H1 (cell line): ENCODE measurements at regions not wholly inside any gene's neighbourhood (a gene's known extent, or its start where the extent isn't known, plus 50 kb on each side); places are given as distances from the start of the nearest gene placed in this dataset.

Experiments
- BCL11A ChIP-seq, 2 experiments: IDR thresholded peaks; one replicate each; pipeline ENCODE4 v1.6.1; 2011; ENCODE audit warnings: low read depth in 2 of 2, low read length in 2 of 2, mild to moderate bottlenecking in 2 of 2
- CTBP2 ChIP-seq: IDR thresholded peaks from 2 replicates; pipeline ENCODE4 v1.7.0; 2011; ENCODE audit warnings: borderline replicate concordance, mild to moderate bottlenecking, moderate library complexity, mixed read lengths, low read length; ENCODE audit not compliant: insufficient read depth, insufficient read length
- GTF2F1 ChIP-seq: IDR thresholded peaks from 2 replicates; pipeline ENCODE4 v1.6.1; 2012; ENCODE audit warnings: low read depth, low read length, improper control_type of control experiment, borderline replicate concordance
- JUN ChIP-seq: IDR thresholded peaks from 2 replicates; pipeline ENCODE4 v1.6.1; 2011; ENCODE audit warnings: low read depth, mild to moderate bottlenecking, improper control_type of control experiment, low read length
- JUND ChIP-seq: IDR thresholded peaks from 2 replicates; pipeline ENCODE4 v1.6.1; 2011; ENCODE audit warnings: mild to moderate bottlenecking, improper control_type of control experiment, low read length
- KDM4A ChIP-seq: IDR thresholded peaks from one replicate; pipeline ENCODE4 v1.7.1; 2012; ENCODE audit warnings: low read depth, mild to moderate bottlenecking, moderate library complexity, low read length, inconsistent platforms; ENCODE audit not compliant: severe bottlenecking
- NRF1 ChIP-seq: IDR thresholded peaks from 2 replicates; pipeline ENCODE4 v1.6.1; 2011; ENCODE audit warnings: mild to moderate bottlenecking, low read depth, low read length, improper control_type of control experiment
- TBP ChIP-seq: IDR thresholded peaks from 2 replicates; pipeline ENCODE4 v1.6.1; 2011; ENCODE audit warnings: low read depth, low read length, improper control_type of control experiment
- TCF12 ChIP-seq: IDR thresholded peaks from 2 replicates; pipeline ENCODE4 v1.6.1; 2011; ENCODE audit warnings: low read depth, mild to moderate bottlenecking, low read length
- TF ChIP-seq, protein P1 (sequence below): fragments of 300-600 bp; sonication (generic); IDR thresholded peaks from 2 replicates; pipeline ENCODE4 v1.7.1; 2012; ENCODE audit warnings: low read length, moderate library complexity, mild to moderate bottlenecking, inconsistent platforms; ENCODE audit not compliant: insufficient replicate concordance
- TF ChIP-seq, protein P2 (sequence below): IDR thresholded peaks from 2 replicates; pipeline ENCODE4 v1.6.1; 2011; ENCODE audit warnings: low read length, improper control_type of control experiment

DNA sequence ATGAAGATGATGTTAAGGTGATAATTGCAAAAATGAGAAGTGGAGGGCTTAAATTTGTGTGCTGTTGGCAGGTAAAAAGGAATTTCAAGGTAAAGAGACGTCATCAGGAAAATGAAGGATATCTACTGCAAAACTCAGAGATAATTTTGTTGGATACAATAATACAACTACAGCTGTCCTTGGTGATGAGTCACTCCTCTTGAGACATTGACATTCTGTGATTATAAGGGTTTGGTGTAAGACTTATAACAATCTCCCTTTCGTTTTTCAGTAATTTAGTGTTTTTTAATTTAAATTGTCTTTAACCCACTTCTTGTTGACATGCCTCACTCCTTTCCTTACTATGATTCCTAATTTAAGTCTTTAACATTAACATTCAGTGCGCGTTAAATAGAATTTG is 1074.1 kb upstream of the SLIT2 start (continued):
- TF ChIP-seq, protein P1, sequence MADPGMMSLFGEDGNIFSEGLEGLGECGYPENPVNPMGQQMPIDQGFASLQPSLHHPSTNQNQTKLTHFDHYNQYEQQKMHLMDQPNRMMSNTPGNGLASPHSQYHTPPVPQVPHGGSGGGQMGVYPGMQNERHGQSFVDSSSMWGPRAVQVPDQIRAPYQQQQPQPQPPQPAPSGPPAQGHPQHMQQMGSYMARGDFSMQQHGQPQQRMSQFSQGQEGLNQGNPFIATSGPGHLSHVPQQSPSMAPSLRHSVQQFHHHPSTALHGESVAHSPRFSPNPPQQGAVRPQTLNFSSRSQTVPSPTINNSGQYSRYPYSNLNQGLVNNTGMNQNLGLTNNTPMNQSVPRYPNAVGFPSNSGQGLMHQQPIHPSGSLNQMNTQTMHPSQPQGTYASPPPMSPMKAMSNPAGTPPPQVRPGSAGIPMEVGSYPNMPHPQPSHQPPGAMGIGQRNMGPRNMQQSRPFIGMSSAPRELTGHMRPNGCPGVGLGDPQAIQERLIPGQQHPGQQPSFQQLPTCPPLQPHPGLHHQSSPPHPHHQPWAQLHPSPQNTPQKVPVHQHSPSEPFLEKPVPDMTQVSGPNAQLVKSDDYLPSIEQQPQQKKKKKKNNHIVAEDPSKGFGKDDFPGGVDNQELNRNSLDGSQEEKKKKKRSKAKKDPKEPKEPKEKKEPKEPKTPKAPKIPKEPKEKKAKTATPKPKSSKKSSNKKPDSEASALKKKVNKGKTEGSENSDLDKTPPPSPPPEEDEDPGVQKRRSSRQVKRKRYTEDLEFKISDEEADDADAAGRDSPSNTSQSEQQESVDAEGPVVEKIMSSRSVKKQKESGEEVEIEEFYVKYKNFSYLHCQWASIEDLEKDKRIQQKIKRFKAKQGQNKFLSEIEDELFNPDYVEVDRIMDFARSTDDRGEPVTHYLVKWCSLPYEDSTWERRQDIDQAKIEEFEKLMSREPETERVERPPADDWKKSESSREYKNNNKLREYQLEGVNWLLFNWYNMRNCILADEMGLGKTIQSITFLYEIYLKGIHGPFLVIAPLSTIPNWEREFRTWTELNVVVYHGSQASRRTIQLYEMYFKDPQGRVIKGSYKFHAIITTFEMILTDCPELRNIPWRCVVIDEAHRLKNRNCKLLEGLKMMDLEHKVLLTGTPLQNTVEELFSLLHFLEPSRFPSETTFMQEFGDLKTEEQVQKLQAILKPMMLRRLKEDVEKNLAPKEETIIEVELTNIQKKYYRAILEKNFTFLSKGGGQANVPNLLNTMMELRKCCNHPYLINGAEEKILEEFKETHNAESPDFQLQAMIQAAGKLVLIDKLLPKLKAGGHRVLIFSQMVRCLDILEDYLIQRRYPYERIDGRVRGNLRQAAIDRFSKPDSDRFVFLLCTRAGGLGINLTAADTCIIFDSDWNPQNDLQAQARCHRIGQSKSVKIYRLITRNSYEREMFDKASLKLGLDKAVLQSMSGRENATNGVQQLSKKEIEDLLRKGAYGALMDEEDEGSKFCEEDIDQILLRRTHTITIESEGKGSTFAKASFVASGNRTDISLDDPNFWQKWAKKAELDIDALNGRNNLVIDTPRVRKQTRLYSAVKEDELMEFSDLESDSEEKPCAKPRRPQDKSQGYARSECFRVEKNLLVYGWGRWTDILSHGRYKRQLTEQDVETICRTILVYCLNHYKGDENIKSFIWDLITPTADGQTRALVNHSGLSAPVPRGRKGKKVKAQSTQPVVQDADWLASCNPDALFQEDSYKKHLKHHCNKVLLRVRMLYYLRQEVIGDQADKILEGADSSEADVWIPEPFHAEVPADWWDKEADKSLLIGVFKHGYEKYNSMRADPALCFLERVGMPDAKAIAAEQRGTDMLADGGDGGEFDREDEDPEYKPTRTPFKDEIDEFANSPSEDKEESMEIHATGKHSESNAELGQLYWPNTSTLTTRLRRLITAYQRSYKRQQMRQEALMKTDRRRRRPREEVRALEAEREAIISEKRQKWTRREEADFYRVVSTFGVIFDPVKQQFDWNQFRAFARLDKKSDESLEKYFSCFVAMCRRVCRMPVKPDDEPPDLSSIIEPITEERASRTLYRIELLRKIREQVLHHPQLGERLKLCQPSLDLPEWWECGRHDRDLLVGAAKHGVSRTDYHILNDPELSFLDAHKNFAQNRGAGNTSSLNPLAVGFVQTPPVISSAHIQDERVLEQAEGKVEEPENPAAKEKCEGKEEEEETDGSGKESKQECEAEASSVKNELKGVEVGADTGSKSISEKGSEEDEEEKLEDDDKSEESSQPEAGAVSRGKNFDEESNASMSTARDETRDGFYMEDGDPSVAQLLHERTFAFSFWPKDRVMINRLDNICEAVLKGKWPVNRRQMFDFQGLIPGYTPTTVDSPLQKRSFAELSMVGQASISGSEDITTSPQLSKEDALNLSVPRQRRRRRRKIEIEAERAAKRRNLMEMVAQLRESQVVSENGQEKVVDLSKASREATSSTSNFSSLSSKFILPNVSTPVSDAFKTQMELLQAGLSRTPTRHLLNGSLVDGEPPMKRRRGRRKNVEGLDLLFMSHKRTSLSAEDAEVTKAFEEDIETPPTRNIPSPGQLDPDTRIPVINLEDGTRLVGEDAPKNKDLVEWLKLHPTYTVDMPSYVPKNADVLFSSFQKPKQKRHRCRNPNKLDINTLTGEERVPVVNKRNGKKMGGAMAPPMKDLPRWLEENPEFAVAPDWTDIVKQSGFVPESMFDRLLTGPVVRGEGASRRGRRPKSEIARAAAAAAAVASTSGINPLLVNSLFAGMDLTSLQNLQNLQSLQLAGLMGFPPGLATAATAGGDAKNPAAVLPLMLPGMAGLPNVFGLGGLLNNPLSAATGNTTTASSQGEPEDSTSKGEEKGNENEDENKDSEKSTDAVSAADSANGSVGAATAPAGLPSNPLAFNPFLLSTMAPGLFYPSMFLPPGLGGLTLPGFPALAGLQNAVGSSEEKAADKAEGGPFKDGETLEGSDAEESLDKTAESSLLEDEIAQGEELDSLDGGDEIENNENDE, result no peak
- TF ChIP-seq, protein P2, sequence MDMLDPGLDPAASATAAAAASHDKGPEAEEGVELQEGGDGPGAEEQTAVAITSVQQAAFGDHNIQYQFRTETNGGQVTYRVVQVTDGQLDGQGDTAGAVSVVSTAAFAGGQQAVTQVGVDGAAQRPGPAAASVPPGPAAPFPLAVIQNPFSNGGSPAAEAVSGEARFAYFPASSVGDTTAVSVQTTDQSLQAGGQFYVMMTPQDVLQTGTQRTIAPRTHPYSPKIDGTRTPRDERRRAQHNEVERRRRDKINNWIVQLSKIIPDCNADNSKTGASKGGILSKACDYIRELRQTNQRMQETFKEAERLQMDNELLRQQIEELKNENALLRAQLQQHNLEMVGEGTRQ, result no peak
- TF ChIP-seq JUND (no peak), NRF1 (no peak), GTF2F1 (no peak), CTBP2 (no peak), KDM4A (no peak), BCL11A (IDR thresholded peaks at IDR 0.05; ENCODE audit: low read depth in 2 of 2, low read length in 2 of 2) (no peak), TCF12 (no peak), JUN (no peak), TBP (no peak)
